ENCODE measurements at regions not wholly inside any gene's neighbourhood (a gene's known extent, or its start where the extent isn't known, plus 50 kb on each side); places are given as distances from the start of the nearest gene placed in this dataset.

- TF ChIP-seq, protein P1, sequence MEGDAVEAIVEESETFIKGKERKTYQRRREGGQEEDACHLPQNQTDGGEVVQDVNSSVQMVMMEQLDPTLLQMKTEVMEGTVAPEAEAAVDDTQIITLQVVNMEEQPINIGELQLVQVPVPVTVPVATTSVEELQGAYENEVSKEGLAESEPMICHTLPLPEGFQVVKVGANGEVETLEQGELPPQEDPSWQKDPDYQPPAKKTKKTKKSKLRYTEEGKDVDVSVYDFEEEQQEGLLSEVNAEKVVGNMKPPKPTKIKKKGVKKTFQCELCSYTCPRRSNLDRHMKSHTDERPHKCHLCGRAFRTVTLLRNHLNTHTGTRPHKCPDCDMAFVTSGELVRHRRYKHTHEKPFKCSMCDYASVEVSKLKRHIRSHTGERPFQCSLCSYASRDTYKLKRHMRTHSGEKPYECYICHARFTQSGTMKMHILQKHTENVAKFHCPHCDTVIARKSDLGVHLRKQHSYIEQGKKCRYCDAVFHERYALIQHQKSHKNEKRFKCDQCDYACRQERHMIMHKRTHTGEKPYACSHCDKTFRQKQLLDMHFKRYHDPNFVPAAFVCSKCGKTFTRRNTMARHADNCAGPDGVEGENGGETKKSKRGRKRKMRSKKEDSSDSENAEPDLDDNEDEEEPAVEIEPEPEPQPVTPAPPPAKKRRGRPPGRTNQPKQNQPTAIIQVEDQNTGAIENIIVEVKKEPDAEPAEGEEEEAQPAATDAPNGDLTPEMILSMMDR (conservative IDR thresholded peaks at IDR 0.05 in 1 of 2, IDR thresholded peaks at IDR 0.05 in 1 of 2; ENCODE audit: low read depth in 1 of 2, low read length in 2 of 2): no peak
- TF ChIP-seq EZH2 (IDR thresholded peaks at IDR 0.05; ENCODE audit: low read length, missing control alignments): no peak
Observed at GRCh38 chr5:60533789-60534188, 166.2 kb downstream of the DEPDC1B start.
